Skeletal muscle tissue (tissue), 3 donors: ENCODE measurements at regions not wholly inside any gene's neighbourhood (a gene's known extent, or its start where the extent isn't known, plus 50 kb on each side); places are given as distances from the start of the nearest gene placed in this dataset.

Experiments used
- H3K27ac ChIP-seq: one replicate; pipeline ENCODE4 v1.7.0; 2013; ENCODE audit warnings: mild to moderate bottlenecking, low read depth, low read length, inconsistent platforms
- H3K27me3 ChIP-seq, 3 donors: one replicate each; pipeline ENCODE4 v1.7.0; 2013; ENCODE audit warnings: low read length in 3 of 3; ENCODE audit not compliant: control insufficient read depth in 3 of 3, insufficient read depth in 3 of 3
- H3K36me3 ChIP-seq, 3 donors: one replicate each; pipeline ENCODE4 v1.7.0; 2013; ENCODE audit warnings: low read length in 3 of 3; ENCODE audit not compliant: control insufficient read depth in 3 of 3, insufficient read depth in 3 of 3
- H3K4me1 ChIP-seq, 3 donors: one replicate each; pipeline ENCODE4 v1.7.0; 2013; ENCODE audit warnings: low read length in 3 of 3, mild to moderate bottlenecking in 3 of 3; ENCODE audit not compliant: control insufficient read depth in 3 of 3, insufficient read depth in 3 of 3
- H3K4me3 ChIP-seq, 3 donors: one replicate each; pipeline ENCODE4 v1.7.0; 2013; ENCODE audit warnings: low read length in 3 of 3
- H3K9ac ChIP-seq, 3 donors: one replicate each; pipeline ENCODE4 v1.7.0; 2013; ENCODE audit warnings: low read length in 3 of 3, mild to moderate bottlenecking in 3 of 3, moderate library complexity in 2 of 3, low read depth in 1 of 3
- H3K9me3 ChIP-seq, 3 donors: one replicate each; pipeline ENCODE4 v1.7.0; 2013; ENCODE audit warnings: low read length in 3 of 3; ENCODE audit not compliant: control insufficient read depth in 3 of 3
- donor health status: Osteomylitis.

- Histone ChIP-seq H3K4me1 (peaks cover 0 to 15% (median 14%) of the 10 kb centered on the region in 3 donors), H3K27ac (no peak overlapping the region), H3K9me3 (peaks cover 0 to 4% (median 3%) of the 10 kb centered on the region in 3 donors), H3K36me3 (no peaks in the 10 kb centered on the region), H3K27me3 (peaks cover 72 to 79% (median 78%) of the 10 kb centered on the region in 3 donors), H3K9ac (no peak overlapping the region), H3K4me3 (no peak overlapping the region)
These were observed 352.5 kb downstream of the FOXL1 start for GRCh38 chr16:86930663-86931373.

DNA sequence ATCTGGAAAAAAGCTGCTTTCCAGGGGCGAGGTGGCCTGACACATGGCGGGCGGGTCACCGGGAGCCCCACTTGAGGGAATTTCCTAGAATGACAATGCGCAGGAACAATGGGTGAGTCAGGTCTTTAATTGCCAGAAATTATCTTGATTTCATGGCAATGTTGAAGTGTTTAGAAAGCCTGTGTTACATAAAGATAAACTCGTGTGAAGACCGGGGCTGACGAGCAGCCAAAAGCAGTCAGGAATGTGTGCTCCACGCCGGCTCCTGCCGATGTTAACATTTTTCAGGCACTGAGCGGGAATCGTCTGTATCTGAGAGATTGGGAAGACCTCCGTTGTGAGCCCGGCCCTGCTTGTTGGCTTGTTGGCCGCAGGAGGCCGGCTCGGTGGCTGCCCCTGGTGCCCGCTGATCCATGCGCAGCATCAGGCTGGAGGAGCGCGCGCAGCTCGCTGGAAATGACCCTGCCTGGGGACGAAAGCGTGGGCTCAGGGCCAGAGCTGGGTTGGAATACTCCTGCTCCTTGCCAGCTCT lies 353.1 kb downstream of the FOXL1 start:
- H3K4me1 ChIP-seq = peaks cover 0 to 15% (median 14%) of the 10 kb centered on the region in 3 donors
- H3K9me3 ChIP-seq = peaks cover 0 to 4% (median 3%) of the 10 kb centered on the region in 3 donors
- H3K9ac ChIP-seq = no peak overlapping the region
- H3K4me3 ChIP-seq = no peak overlapping the region
- no peaks in the 10 kb centered on the region for H3K36me3 ChIP-seq
- peaks cover 71 to 79% (median 77%) of the 10 kb centered on the region in 3 donors for H3K27me3 ChIP-seq
- H3K27ac ChIP-seq = no peak overlapping the region

- H3K36me3 ChIP-seq = no peaks in the 10 kb centered on the region
- H3K4me1 ChIP-seq = peaks cover 0 to 15% (median 14%) of the 10 kb centered on the region in 3 donors
- H3K27me3 ChIP-seq = peaks cover 70 to 74% (median 72%) of the 10 kb centered on the region in 3 donors
- H3K27ac ChIP-seq = no peak overlapping the region
- H3K9me3 ChIP-seq = peaks cover 0 to 4% (median 3%) of the 10 kb centered on the region in 3 donors
- no peak overlapping the region for H3K9ac ChIP-seq
- no peak overlapping the region for H3K4me3 ChIP-seq
These were observed 354.0 kb downstream of the FOXL1 start for GRCh38 chr16:86932130-86932982.

DNA sequence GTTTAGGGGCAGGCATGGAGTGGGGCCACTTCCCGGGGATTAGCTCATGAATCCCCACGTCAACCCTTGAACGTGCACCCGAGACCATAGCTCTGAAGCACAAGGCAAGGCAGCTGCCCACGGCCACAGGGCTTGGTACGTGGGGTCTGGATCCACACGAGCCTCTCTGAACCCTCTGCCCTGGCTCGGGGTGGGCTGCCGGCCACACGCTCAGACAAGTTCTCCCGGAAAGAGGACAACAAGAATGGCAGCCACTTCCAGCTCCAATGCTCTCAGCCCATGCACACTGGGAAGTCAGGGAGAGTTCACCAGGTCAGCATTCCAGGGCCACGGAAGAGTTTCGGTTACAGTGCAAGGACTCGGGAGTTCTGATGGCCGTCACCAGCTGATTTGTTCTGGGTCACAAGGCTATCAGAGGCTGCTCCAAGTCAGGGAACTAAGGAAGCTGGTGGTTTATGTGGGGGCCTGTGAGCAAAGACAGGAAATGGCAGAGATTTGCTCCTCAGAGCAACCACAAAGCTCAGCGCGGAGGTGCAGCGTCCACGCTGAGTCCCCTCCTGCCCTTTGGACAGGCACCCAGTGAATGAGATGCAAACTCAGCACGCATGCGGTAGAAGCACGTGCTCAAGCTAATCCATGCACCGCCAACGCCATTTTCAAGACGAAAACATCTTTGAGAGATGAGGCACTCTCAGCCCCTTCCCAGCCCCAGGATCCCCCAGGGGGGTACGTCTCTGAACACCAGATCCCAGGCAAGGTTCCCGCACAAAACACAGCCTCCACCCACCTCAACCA lies 356.4 kb downstream of the FOXL1 start:
- Histone ChIP-seq H3K27me3 (peaks cover 52 to 56% (median 52%) of the 10 kb centered on the region in 3 donors), H3K36me3 (no peaks in the 10 kb centered on the region), H3K9ac (no peak overlapping the region), H3K27ac (no peak overlapping the region), H3K4me1 (peaks cover 0 to 7% (median 6%) of the 10 kb centered on the region in 3 donors), H3K4me3 (no peak overlapping the region), H3K9me3 (peaks cover 0 to 3% (median 1%) of the 10 kb centered on the region in 3 donors)

DNA sequence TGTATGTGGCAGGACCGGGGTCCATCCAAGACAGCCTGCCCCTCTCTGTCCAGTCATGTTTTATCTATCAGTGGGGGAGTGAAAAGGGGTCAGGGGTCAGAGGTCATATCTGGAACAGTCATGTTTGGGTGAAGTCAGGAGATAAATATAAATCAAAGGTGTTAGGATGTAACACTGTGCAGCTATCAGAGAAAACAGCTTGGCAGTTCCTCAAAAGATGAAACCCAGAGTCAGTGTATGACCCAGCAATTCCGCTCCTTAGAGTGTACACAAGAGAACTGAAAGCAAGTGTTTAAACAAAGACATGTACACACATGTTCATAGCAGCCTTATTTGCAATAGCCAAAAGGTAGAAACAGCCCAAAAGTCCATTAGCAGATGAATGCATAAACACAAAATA lies 361.3 kb downstream of the FOXL1 start:
- H3K4me1 ChIP-seq = no peaks in the 10 kb centered on the region
- no peak overlapping the region for H3K27ac ChIP-seq
- H3K4me3 ChIP-seq = no peak overlapping the region
- H3K9ac ChIP-seq = no peak overlapping the region
- peaks cover 17 to 25% (median 18%) of the 10 kb centered on the region in 3 donors for H3K27me3 ChIP-seq
- H3K9me3 ChIP-seq = peaks cover 0 to 8% (median 0%) of the 10 kb centered on the region in 3 donors
- H3K36me3 ChIP-seq = no peaks in the 10 kb centered on the region

GRCh38 chr16:86941731-86942130 lies 363.4 kb downstream of the FOXL1 start:
- H3K36me3 ChIP-seq = no peaks in the 10 kb centered on the region
- H3K9me3 ChIP-seq = peaks cover 0 to 8% (median 0%) of the 10 kb centered on the region in 3 donors
- H3K4me3 ChIP-seq = no peak overlapping the region
- H3K4me1 ChIP-seq = no peaks in the 10 kb centered on the region
- no peak overlapping the region for H3K9ac ChIP-seq
- H3K27me3 ChIP-seq = peaks cover 2 to 11% (median 7%) of the 10 kb centered on the region in 3 donors
- H3K27ac ChIP-seq = no peak overlapping the region

- Histone ChIP-seq H3K9ac (no peak overlapping the region), H3K27ac (no peak overlapping the region)
These were observed 364.1 kb downstream of the FOXL1 start for GRCh38 chr16:86942151-86943051.

GRCh38 chr16:86945166-86945900 lies 367.0 kb downstream of the FOXL1 start:
- Histone ChIP-seq H3K9ac (no peak overlapping the region), H3K27ac (no peak overlapping the region), H3K9me3 (peaks cover 0 to 5% (median 0%) of the 10 kb centered on the region in 3 donors), H3K4me1 (no peaks in the 10 kb centered on the region), H3K27me3 (peaks cover 9 to 14% (median 11%) of the 10 kb centered on the region in 3 donors), H3K36me3 (no peaks in the 10 kb centered on the region), H3K4me3 (no peak overlapping the region)

More at GRCh38 chr16:86942151-86943051, 364.1 kb downstream of the FOXL1 start:
- Histone ChIP-seq H3K27me3 (peaks cover 6 to 15% (median 13%) of the 10 kb centered on the region in 3 donors), H3K9me3 (peaks cover 0 to 8% (median 0%) of the 10 kb centered on the region in 3 donors), H3K36me3 (no peaks in the 10 kb centered on the region), H3K4me3 (no peak overlapping the region), H3K4me1 (no peaks in the 10 kb centered on the region)
